GM12878 (cell line): ENCODE measurements at regions not wholly inside any gene's neighbourhood (a gene's known extent, or its start where the extent isn't known, plus 50 kb on each side); places are given as distances from the start of the nearest gene placed in this dataset.

ENCODE experiments used
- ATAC-seq: fragments of 200-7000 bp; cut with Tn5 transposase; 3 replicates; pipeline ENCODE4 v1.9.1; 2020; ENCODE audit warnings: mild to moderate bottlenecking, moderate library complexity
- BruUV-seq: library from RNA; stranded (reverse); fragments of 400-500 nt; replicated peaks from 2 replicates; lab custom pipeline; 2021; lab: Mats Ljungman, UMichigan
- CTCF ChIA-PET: fragments of 300-600 bp; sonication (Branson Sonifier 250); formaldehyde crosslinking; extraction: SDS; loops from one replicate; lab custom pipeline; 2021; ENCODE audit warnings: inconsistent platforms; lab: Yijun Ruan, JAX
- POLR2A ChIA-PET: fragments of 350-600 bp; formaldehyde crosslinking; extraction: SDS; loops from one replicate; lab custom pipeline; 2021; ENCODE audit warnings: inconsistent platforms; lab: Charles Lee
- RAD21 ChIA-PET: fragments of 300-600 bp; sonication (Branson Sonifier 250); formaldehyde crosslinking; loops from one replicate; lab custom pipeline; 2023; ENCODE audit warnings: antibody characterized with exemption; ENCODE audit not compliant: unreplicated experiment; lab: Charles Lee
- SMC1A ChIA-PET: fragments of 300-600 bp; sonication (Branson Sonifier 250); formaldehyde crosslinking; loops from one replicate; lab custom pipeline; 2023; ENCODE audit not compliant: unreplicated experiment, uncharacterized antibody; lab: Charles Lee
- DNase-seq: peaks from one replicate; pipeline ENCODE4 v3.0.0-alpha.2; 2011; ENCODE audit warnings: low read depth, low spot score
- FAIRE-seq: peaks from 3 replicates; lab custom pipeline; 2011; peaks lifted over from hg19 to GRCh38; lab: Jason Lieb, UNC
- H2AFZ ChIP-seq: 2 replicates; pipeline ENCODE4 v1.6.0; 2011; ENCODE audit warnings: low read depth, low read length, control low read depth; ENCODE audit not compliant: control insufficient read depth
- H3K27ac ChIP-seq: 2 replicates; pipeline ENCODE4 v1.5.1; 2011; ENCODE audit warnings: control low read depth; ENCODE audit not compliant: control insufficient read depth, insufficient read depth
- H3K27me3 ChIP-seq, 2 experiments: replicated peaks in 1 of 2; 2 replicates each; pipeline versions ENCODE4 v1.6.0 to v1.6.1; 2011; ENCODE audit warnings: low read length in 1 of 2; ENCODE audit not compliant: control insufficient read depth in 2 of 2, insufficient read depth in 2 of 2
- H3K36me3 ChIP-seq, 2 experiments: 2 replicates each; pipeline ENCODE4 v1.5.1; 2011; ENCODE audit warnings: low read length in 1 of 2; ENCODE audit not compliant: control insufficient read depth in 2 of 2, insufficient read depth in 2 of 2
- H3K4me1 ChIP-seq: 2 replicates; pipeline ENCODE4 v1.6.1; 2011; ENCODE audit warnings: mild to moderate bottlenecking, low read length, moderate library complexity, mixed read lengths; ENCODE audit not compliant: control insufficient read depth, insufficient read depth
- H3K4me2 ChIP-seq: 2 replicates; pipeline ENCODE4 v1.6.0; 2011; ENCODE audit warnings: control low read depth; ENCODE audit not compliant: control insufficient read depth, insufficient read depth
- H3K4me3 ChIP-seq: fragments of 200-600 bp; sonication (generic); 2 replicates; pipeline ENCODE4 v1.5.1; 2016
- H3K79me2 ChIP-seq: 2 replicates; pipeline ENCODE4 v1.6.0; 2011; ENCODE audit warnings: low read length; ENCODE audit not compliant: control insufficient read depth, insufficient read depth
- H3K9ac ChIP-seq: 2 replicates; pipeline ENCODE4 v1.8.0; 2011; ENCODE audit warnings: low read length, control low read depth, mixed read lengths; ENCODE audit not compliant: control insufficient read depth, insufficient read depth
- H3K9me3 ChIP-seq: replicated peaks from 3 replicates; pipeline ENCODE4 v1.5.1; 2011; ENCODE audit warnings: mild to moderate bottlenecking, low read length; ENCODE audit not compliant: control insufficient read depth, insufficient read depth
- H4K20me1 ChIP-seq: 2 replicates; pipeline ENCODE4 v1.6.0; 2011; ENCODE audit not compliant: control insufficient read depth, insufficient read depth
- ASH2L ChIP-seq: fragments of 300-600, 200-600 bp; sonication (generic); IDR thresholded peaks from 2 replicates; pipeline ENCODE4 v1.6.1; 2017; ENCODE audit warnings: low read depth, mild to moderate bottlenecking, borderline replicate concordance
- CEBPB ChIP-seq, 2 experiments: fragments of 150-350 bp in 1 of 2; IDR thresholded peaks; 2 replicates each; pipeline ENCODE4 v1.6.1; 2012 to 2014; ENCODE audit warnings: low read depth in 2 of 2, low read length in 2 of 2, borderline replicate concordance in 1 of 2, inconsistent platforms in 1 of 2
- CREB1 ChIP-seq: IDR thresholded peaks from 2 replicates; pipeline ENCODE4 v1.6.1; 2012; ENCODE audit warnings: low read depth, mild to moderate bottlenecking, inconsistent platforms
- EP300 ChIP-seq, 2 experiments: fragments of 150-350 bp in 1 of 2; IDR thresholded peaks; 2 replicates each; pipeline ENCODE4 v1.6.1; 2011 to 2012; ENCODE audit warnings: low read depth in 2 of 2, low read length in 2 of 2, borderline replicate concordance in 1 of 2, improper control_type of control experiment in 1 of 2, inconsistent platforms in 1 of 2; ENCODE audit not compliant: control insufficient read depth in 1 of 2
- EZH2 ChIP-seq: IDR thresholded peaks from 2 replicates; pipeline ENCODE4 v1.6.1; 2012; ENCODE audit warnings: low read depth, mild to moderate bottlenecking, control low read depth, inconsistent platforms, low read length, borderline replicate concordance; ENCODE audit not compliant: control insufficient read depth
- FOXK2 ChIP-seq: fragments of 450-650 bp; IDR thresholded peaks from 2 replicates; pipeline ENCODE4 v1.6.1; 2017; ENCODE audit warnings: mild to moderate bottlenecking, moderate library complexity
- JUNB ChIP-seq: IDR thresholded peaks from 2 replicates; pipeline ENCODE4 v1.6.1; 2016; ENCODE audit warnings: antibody characterized with exemption, mild to moderate bottlenecking
- NFXL1 ChIP-seq: fragments of 450-650 bp; IDR thresholded peaks from 2 replicates; pipeline ENCODE4 v1.6.1; 2017; ENCODE audit warnings: antibody characterized with exemption, mild to moderate bottlenecking, borderline replicate concordance
- PML ChIP-seq: IDR thresholded peaks from 2 replicates; pipeline ENCODE4 v1.6.1; 2012; ENCODE audit warnings: low read length, inconsistent platforms
- POLR2AphosphoS2 ChIP-seq: IDR thresholded peaks from 2 replicates; pipeline ENCODE4 v1.6.1; 2011; ENCODE audit warnings: low read depth, mild to moderate bottlenecking, low read length, improper control_type of control experiment, moderate library complexity
- SUPT20H ChIP-seq: IDR thresholded peaks from 2 replicates; pipeline ENCODE4 v1.6.1; 2011; ENCODE audit warnings: low read depth, mild to moderate bottlenecking, low read length, moderate library complexity, borderline replicate concordance; ENCODE audit not compliant: control insufficient read depth
- TCF12 ChIP-seq: IDR thresholded peaks from 2 replicates; pipeline ENCODE4 v1.6.1; 2011; ENCODE audit warnings: low read depth, mild to moderate bottlenecking, low read length
- ZBED1 ChIP-seq: IDR thresholded peaks from 2 replicates; pipeline ENCODE4 v1.6.1; 2016; ENCODE audit warnings: borderline replicate concordance
- ZNF274 ChIP-seq: IDR thresholded peaks from one replicate; pipeline ENCODE4 v1.8.0; 2011; ENCODE audit not compliant: insufficient read length, insufficient read depth
- ZNF384 ChIP-seq: IDR thresholded peaks from 2 replicates; pipeline ENCODE4 v1.6.1; 2012; ENCODE audit warnings: low read depth, mild to moderate bottlenecking, low read length, improper control_type of control experiment, borderline replicate concordance
- ZSCAN29 ChIP-seq: fragments of 450-650 bp; IDR thresholded peaks from 2 replicates; pipeline ENCODE4 v1.6.1; 2017; ENCODE audit warnings: mild to moderate bottlenecking, moderate library complexity
- ZZZ3 ChIP-seq: IDR thresholded peaks from 2 replicates; pipeline ENCODE4 v1.6.1; 2011; ENCODE audit warnings: low read depth; ENCODE audit not compliant: control insufficient read depth, insufficient read length
- WGBS: methylation state at CpG from one replicate; pipeline ENCODE4 v1.1.6; 2016; ENCODE audit warnings: low lambda C conversion rate; ENCODE audit not compliant: insufficient replicate concordance, insufficient coverage; ENCODE audit errors: missing lambda C conversion rate; 5-methylcytosine and 5-hydroxymethylcytosine counted together
- in situ Hi-C: fragments of 300-500 bp; cut with MboI; formaldehyde crosslinking; loops from 9 replicates; pipeline ENCODE4 v1.14.3; 2018; ENCODE audit warnings: mixed read lengths
- intact Hi-C: fragments of 100-400 bp; cut with micrococcal nuclease; formaldehyde crosslinking; loops from one replicate; pipeline ENCODE4 v1.14.2; 2022; ENCODE audit not compliant: unreplicated experiment
- TF ChIP-seq, protein P1 (sequence below): fragments of 450-650 bp; IDR thresholded peaks from 2 replicates; pipeline ENCODE4 v1.6.1; 2018; ENCODE audit warnings: mild to moderate bottlenecking, low read depth, moderate library complexity; ENCODE audit not compliant: partially characterized antibody
- TF ChIP-seq, protein P2 (sequence below), 3 experiments: IDR thresholded peaks in 2 of 3; conservative IDR thresholded peaks in 1 of 3; 2 replicates each; pipeline ENCODE4 v1.5.1; 2011; ENCODE audit warnings: low read depth in 3 of 3, low read length in 3 of 3, mild to moderate bottlenecking in 3 of 3, control low read depth in 2 of 3, moderate library complexity in 2 of 3, inconsistent platforms in 1 of 3, mixed read lengths in 1 of 3; ENCODE audit not compliant: control insufficient read depth in 2 of 3, insufficient read depth in 1 of 3; ENCODE audit errors: extremely low read depth in 1 of 3

DNA sequence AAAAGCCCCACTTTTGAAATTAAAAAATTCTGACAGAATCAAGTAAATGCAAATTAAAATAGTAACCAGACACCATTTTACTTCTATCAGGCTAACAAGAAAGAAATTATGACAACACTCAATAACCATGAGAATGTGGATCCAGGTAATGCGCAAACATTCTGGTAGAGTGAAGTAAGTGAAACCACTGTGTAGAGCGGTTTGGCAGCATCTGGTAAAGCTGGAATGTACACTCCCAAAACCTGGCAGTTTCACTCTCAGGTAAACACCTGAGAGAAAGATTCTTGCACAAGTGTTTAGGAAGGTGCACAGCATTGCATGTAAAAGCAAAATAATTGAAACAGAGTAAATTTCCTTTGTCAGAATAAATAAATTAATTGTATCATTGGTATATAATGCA is 81.8 kb downstream of the TRIML1 start:
- Histone ChIP-seq H3K4me1 (no peaks in the 10 kb centered on the region), H3K4me2 (no peak overlapping the region), H3K9me3 (no peaks in the 10 kb centered on the region), H3K9ac (no peak overlapping the region), H3K79me2 (no peaks in the 10 kb centered on the region), H3K36me3 (no peaks in the 10 kb centered on the region), H3K27ac (no peak overlapping the region), H2AFZ (no peak overlapping the region), H4K20me1 (no peaks in the 10 kb centered on the region), H3K27me3 (no peaks in the 10 kb centered on the region), H3K4me3 (no peak overlapping the region)
- ChIA-PET RAD21 (no interaction called here), CTCF (no interaction called here), POLR2A (no interaction called here), SMC1A (no interaction called here)
- no peak for FAIRE-seq
- no TSS peak for BruUV-seq
- intact Hi-C loops (no loop called here), in situ Hi-C loops (no loop called here)
- WGBS = 93% methylated on average over 2 of the region's 2 CpGs
- no peak for DNase-seq
- no peak for ATAC-seq
- TF ChIP-seq ZZZ3 (no peak), ZNF384 (no peak), JUNB (no peak), ZBED1 (no peak), FOXK2 (no peak), EZH2 (no peak), EP300 (IDR thresholded peaks at IDR 0.05; ENCODE audit: borderline replicate concordance in 1 of 2, control insufficient read depth in 1 of 2, low read depth in 2 of 2, low read length in 2 of 2) (no peak), ZSCAN29 (no peak), ASH2L (no peak), NFXL1 (no peak), CREB1 (no peak), CEBPB (IDR thresholded peaks at IDR 0.05; ENCODE audit: borderline replicate concordance in 1 of 2, low read depth in 2 of 2, low read length in 2 of 2) (no peak), SUPT20H (no peak), PML (no peak), POLR2AphosphoS2 (no peak), TCF12 (no peak), ZNF274 (no peak)
- TF ChIP-seq, protein P1, sequence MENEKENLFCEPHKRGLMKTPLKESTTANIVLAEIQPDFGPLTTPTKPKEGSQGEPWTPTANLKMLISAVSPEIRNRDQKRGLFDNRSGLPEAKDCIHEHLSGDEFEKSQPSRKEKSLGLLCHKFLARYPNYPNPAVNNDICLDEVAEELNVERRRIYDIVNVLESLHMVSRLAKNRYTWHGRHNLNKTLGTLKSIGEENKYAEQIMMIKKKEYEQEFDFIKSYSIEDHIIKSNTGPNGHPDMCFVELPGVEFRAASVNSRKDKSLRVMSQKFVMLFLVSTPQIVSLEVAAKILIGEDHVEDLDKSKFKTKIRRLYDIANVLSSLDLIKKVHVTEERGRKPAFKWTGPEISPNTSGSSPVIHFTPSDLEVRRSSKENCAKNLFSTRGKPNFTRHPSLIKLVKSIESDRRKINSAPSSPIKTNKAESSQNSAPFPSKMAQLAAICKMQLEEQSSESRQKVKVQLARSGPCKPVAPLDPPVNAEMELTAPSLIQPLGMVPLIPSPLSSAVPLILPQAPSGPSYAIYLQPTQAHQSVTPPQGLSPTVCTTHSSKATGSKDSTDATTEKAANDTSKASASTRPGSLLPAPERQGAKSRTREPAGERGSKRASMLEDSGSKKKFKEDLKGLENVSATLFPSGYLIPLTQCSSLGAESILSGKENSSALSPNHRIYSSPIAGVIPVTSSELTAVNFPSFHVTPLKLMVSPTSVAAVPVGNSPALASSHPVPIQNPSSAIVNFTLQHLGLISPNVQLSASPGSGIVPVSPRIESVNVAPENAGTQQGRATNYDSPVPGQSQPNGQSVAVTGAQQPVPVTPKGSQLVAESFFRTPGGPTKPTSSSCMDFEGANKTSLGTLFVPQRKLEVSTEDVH = no peak
- TF ChIP-seq, protein P2, sequence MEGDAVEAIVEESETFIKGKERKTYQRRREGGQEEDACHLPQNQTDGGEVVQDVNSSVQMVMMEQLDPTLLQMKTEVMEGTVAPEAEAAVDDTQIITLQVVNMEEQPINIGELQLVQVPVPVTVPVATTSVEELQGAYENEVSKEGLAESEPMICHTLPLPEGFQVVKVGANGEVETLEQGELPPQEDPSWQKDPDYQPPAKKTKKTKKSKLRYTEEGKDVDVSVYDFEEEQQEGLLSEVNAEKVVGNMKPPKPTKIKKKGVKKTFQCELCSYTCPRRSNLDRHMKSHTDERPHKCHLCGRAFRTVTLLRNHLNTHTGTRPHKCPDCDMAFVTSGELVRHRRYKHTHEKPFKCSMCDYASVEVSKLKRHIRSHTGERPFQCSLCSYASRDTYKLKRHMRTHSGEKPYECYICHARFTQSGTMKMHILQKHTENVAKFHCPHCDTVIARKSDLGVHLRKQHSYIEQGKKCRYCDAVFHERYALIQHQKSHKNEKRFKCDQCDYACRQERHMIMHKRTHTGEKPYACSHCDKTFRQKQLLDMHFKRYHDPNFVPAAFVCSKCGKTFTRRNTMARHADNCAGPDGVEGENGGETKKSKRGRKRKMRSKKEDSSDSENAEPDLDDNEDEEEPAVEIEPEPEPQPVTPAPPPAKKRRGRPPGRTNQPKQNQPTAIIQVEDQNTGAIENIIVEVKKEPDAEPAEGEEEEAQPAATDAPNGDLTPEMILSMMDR (IDR thresholded peaks at IDR 0.05 in 2 of 3, conservative IDR thresholded peaks at IDR 0.05 in 1 of 3; ENCODE audit: control insufficient read depth in 2 of 3, extremely low read depth in 1 of 3, insufficient read depth in 1 of 3, low read depth in 3 of 3, low read length in 3 of 3) = no peak
